ENCODE measurements at regions not wholly inside any gene's neighbourhood (a gene's known extent, or its start where the extent isn't known, plus 50 kb on each side); places are given as distances from the start of the nearest gene placed in this dataset.

- no peak for TF ChIP-seq CTCF (conservative IDR thresholded peaks at IDR 0.05; ENCODE audit: low read depth, low read length)
- no peak for TF ChIP-seq EZH2phosphoT487 (IDR thresholded peaks at IDR 0.05; ENCODE audit: borderline replicate concordance, low read length)
These were observed 326.7 kb upstream of the CDH5 start for GRCh38 chr16:66039793-66040192.
